Ovary (tissue), 3 donors: ENCODE measurements at regions not wholly inside any gene's neighbourhood (a gene's known extent, or its start where the extent isn't known, plus 50 kb on each side); places are given as distances from the start of the nearest gene placed in this dataset.

Source experiments
- CTCF ChIP-seq, 3 donors: fragments of 450-650 bp in 2 of 3; fragments of 200-600 bp in 1 of 3; IDR thresholded peaks; one replicate each; pipeline versions ENCODE4 v1.5.1 to v1.8.0; 2016 to 2022; ENCODE audit warnings: antibody characterized with exemption in 3 of 3, mild to moderate bottlenecking in 1 of 3
- EP300 ChIP-seq: sonication (generic); formaldehyde crosslinking; IDR thresholded peaks from one replicate; pipeline ENCODE4 v1.6.1; 2017; ENCODE audit warnings: antibody characterized with exemption
- POLR2A ChIP-seq: fragments of 450-650 bp; IDR thresholded peaks from one replicate; pipeline ENCODE4 v1.6.1; 2017; ENCODE audit warnings: antibody characterized with exemption, mild to moderate bottlenecking, moderate library complexity
- donor health status: DM: no; HTN: no; CAD: no.

GRCh38 chr4:27142841-27143240, 282.2 kb downstream of the STIM2 start:
- TF ChIP-seq POLR2A: no peak
- TF ChIP-seq CTCF (IDR thresholded peaks at IDR 0.05): no peak
- no peak for TF ChIP-seq EP300
